Thoracic aorta (tissue), 2 donors: ENCODE measurements at regions not wholly inside any gene's neighbourhood (a gene's known extent, or its start where the extent isn't known, plus 50 kb on each side); places are given as distances from the start of the nearest gene placed in this dataset.

Experiments
- ATAC-seq: fragments of 150-250 bp; one replicate; pipeline ENCODE4 v1.8.0; 2017; ENCODE audit warnings: low read depth; ENCODE audit not compliant: insufficient number of reproducible peaks, low FRiP score
- DNase-seq: peaks from one replicate; pipeline ENCODE4 v3.0.0-alpha.2; 2020; ENCODE audit warnings: low spot score
- H3K27ac ChIP-seq, 2 donors: fragments of 200-600 bp; sonication (generic); 1 replicate in 1 of 2; 2 replicates in 1 of 2; pipeline ENCODE4 v1.5.1; 2016; ENCODE audit warnings: mild to moderate bottlenecking in 2 of 2, moderate library complexity in 2 of 2
- H3K27me3 ChIP-seq: fragments of 200-600 bp; sonication (generic); replicated peaks from 2 replicates; pipeline ENCODE4 v1.6.0; 2016; ENCODE audit warnings: mild to moderate bottlenecking; ENCODE audit not compliant: insufficient read depth
- H3K36me3 ChIP-seq: fragments of 200-600 bp; sonication (generic); one replicate; pipeline ENCODE4 v1.5.1; 2016
- H3K4me1 ChIP-seq, 2 donors: fragments of 200-600 bp; sonication (generic); 1 replicate in 1 of 2; 2 replicates in 1 of 2; pipeline versions ENCODE4 v1.5.1 to v1.6.0; 2016; ENCODE audit warnings: low read depth in 2 of 2, mild to moderate bottlenecking in 1 of 2; ENCODE audit not compliant: control insufficient read depth in 1 of 2
- H3K4me3 ChIP-seq: fragments of 200-600 bp; sonication (generic); 2 replicates; pipeline ENCODE4 v1.5.1; 2016; ENCODE audit warnings: mild to moderate bottlenecking
- H3K9me3 ChIP-seq: fragments of 200-600 bp; sonication (generic); 2 replicates; pipeline ENCODE4 v1.5.1; 2016
- TF ChIP-seq, protein P1 (sequence below): fragments of 200-600 bp; sonication (generic); IDR thresholded peaks from one replicate; pipeline ENCODE4 v1.5.1; 2019; ENCODE audit warnings: antibody characterized with exemption

DNA sequence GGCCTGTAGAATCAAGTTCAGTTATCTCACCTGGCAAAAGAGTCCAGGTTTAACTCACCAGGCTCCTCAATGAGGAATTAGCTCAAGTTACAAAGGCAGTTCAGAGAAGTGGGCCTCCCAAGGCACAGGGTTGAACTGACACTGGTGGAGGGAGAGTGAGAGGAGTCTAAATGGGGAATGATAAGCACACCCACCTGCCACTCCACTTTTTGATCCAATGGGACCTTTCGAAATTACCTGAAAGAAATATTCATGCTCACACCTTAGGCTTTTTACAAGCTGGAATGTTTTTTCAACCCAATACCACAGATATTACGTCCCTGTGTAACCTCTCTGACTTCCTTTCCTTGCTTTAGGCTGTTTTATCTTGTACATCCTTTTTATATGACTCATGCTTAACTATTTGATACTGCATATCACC, 642.7 kb upstream of the TENM4 start:
- H3K4me1 ChIP-seq, result no peaks in the 10 kb centered on the region

DNA sequence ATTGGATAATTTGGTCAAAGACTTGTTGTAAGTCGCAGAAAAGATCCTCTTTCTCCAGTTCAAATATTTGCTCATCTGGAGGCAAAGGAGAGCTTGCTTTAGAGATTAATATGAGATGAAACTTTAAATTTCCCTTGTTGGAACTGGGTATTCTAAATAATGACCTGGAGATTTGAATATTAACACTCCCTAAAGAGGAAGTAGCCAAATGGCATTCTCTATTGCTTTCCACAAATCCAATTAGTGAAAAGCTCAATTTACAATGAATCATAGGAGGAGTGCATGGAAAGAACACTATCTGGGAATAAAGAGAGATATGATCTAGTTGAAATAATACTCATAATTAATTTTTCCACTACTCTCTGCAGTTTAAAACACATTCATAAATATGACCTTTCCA, 641.6 kb upstream of the TENM4 start:
- TF ChIP-seq, protein P1, sequence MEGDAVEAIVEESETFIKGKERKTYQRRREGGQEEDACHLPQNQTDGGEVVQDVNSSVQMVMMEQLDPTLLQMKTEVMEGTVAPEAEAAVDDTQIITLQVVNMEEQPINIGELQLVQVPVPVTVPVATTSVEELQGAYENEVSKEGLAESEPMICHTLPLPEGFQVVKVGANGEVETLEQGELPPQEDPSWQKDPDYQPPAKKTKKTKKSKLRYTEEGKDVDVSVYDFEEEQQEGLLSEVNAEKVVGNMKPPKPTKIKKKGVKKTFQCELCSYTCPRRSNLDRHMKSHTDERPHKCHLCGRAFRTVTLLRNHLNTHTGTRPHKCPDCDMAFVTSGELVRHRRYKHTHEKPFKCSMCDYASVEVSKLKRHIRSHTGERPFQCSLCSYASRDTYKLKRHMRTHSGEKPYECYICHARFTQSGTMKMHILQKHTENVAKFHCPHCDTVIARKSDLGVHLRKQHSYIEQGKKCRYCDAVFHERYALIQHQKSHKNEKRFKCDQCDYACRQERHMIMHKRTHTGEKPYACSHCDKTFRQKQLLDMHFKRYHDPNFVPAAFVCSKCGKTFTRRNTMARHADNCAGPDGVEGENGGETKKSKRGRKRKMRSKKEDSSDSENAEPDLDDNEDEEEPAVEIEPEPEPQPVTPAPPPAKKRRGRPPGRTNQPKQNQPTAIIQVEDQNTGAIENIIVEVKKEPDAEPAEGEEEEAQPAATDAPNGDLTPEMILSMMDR, result no peak
- ATAC-seq (no peak), DNase-seq (no peak)

More for the DNA sequence above, 642.7 kb upstream of the TENM4 start:
- H3K4me3 ChIP-seq, result no peak overlapping the region
- H3K27me3 ChIP-seq, result no peaks in the 10 kb centered on the region
- TF ChIP-seq, protein P1, result no peak
- H3K9me3 ChIP-seq, result no peaks in the 10 kb centered on the region
- H3K27ac ChIP-seq, result no peak overlapping the region
- no peak for ATAC-seq
- DNase-seq, result no peak
- no peaks in the 10 kb centered on the region for H3K36me3 ChIP-seq

DNA sequence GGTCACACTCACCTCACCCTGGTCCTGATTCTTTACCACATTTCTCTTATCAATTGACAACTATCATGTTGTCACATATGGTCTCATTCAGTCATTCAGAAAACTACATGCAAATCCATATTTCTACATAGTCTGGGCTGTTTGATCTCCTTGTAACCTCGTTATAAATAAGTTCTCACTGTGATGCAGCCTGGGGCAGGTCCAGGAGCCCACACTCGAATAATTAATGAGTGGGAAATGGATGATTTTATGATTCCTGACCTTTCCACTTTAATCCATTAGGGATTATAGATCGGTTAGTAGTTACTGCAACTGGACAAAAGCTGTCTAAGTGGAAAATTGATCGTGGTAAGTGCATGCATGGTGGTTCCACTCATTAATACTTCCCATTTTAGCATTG, 636.3 kb upstream of the TENM4 start:
- Histone ChIP-seq H3K27ac (no peak overlapping the region), H3K9me3 (no peaks in the 10 kb centered on the region), H3K27me3 (no peaks in the 10 kb centered on the region), H3K36me3 (no peaks in the 10 kb centered on the region), H3K4me3 (no peak overlapping the region), H3K4me1 (no peaks in the 10 kb centered on the region)
- DNase-seq (no peak), ATAC-seq (no peak)
- TF ChIP-seq, protein P1, result no peak

More for the DNA sequence above, 641.6 kb upstream of the TENM4 start:
- Histone ChIP-seq H3K36me3 (no peaks in the 10 kb centered on the region), H3K9me3 (no peaks in the 10 kb centered on the region), H3K27me3 (no peaks in the 10 kb centered on the region), H3K4me1 (no peaks in the 10 kb centered on the region), H3K27ac (no peak overlapping the region), H3K4me3 (no peak overlapping the region)

DNA sequence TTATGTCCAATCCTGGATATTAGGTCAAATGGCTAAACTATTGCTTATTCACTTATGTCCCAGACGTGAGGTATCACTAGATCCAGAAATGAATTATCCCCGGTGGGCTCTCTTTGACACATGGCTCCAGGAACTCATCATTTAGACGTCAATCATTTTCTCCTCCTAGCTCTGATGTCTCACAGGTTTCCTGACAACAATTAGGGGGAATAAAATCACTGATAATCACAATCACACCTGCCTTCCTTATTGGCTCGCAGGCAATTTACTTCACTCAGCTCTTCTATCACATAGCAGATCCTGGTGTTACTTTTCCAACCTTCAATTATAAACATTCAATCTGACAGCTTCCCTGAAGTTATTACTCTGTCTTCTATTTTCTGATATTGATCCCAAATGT, 634.0 kb upstream of the TENM4 start:
- Histone ChIP-seq H3K4me1 (no peaks in the 10 kb centered on the region), H3K36me3 (no peaks in the 10 kb centered on the region), H3K9me3 (no peaks in the 10 kb centered on the region), H3K4me3 (no peak overlapping the region), H3K27me3 (no peaks in the 10 kb centered on the region), H3K27ac (no peak overlapping the region)
- TF ChIP-seq, protein P1, result no peak
- ATAC-seq, result no peak
- DNase-seq, result no peak

DNA sequence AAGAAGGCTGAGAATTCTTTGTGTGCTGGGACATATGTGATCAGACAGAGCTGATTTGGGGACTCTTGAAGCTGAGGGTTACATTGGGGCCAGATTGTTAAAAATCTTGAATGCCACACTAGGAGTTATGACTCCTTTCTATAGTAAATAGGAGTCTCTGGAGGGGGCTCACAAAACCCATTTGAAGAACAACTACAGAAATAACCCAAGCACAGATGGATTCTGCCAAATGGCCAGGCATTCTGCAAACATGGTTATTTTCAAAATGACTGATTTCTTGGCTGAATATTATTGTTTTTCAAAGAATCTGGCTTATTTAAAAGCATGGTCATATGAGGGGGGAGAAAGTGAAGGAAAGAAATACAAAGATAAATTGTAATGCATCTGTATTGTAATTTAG, 625.5 kb upstream of the TENM4 start:
- H3K36me3 ChIP-seq, result no peaks in the 10 kb centered on the region
- no peaks in the 10 kb centered on the region for H3K4me1 ChIP-seq
- no peaks in the 10 kb centered on the region for H3K27me3 ChIP-seq
- TF ChIP-seq, protein P1, result no peak
- H3K9me3 ChIP-seq, result no peaks in the 10 kb centered on the region
- H3K4me3 ChIP-seq, result no peak overlapping the region
- no peak for ATAC-seq
- DNase-seq, result no peak
- H3K27ac ChIP-seq, result no peak overlapping the region
